ENCODE measurements at regions not wholly inside any gene's neighbourhood (a gene's known extent, or its start where the extent isn't known, plus 50 kb on each side); places are given as distances from the start of the nearest gene placed in this dataset.

DNA sequence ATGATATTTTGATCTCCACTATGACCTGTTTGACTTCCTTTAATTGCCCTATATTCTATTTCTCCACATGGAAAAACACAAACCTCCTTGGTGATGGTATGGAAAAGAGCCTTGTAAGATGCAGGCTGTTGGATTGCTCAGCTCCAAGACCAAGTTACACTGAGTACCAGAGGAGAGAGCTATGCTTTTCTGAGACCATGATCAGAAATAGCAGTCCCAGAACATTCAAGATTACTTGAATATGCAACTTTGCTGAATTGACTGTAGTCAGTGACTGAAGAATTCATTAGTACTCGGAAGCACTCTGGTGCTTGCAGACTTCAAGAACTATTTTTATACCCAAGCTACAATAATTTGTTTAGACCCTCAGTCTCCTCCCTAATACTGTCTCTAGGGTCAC, 310.6 kb upstream of the FSIP2 start:
- H3K27ac ChIP-seq, result no peak overlapping the region
- TF ChIP-seq POLR2A (IDR thresholded peaks at IDR 0.05), result no peak
- TF ChIP-seq, protein P1, sequence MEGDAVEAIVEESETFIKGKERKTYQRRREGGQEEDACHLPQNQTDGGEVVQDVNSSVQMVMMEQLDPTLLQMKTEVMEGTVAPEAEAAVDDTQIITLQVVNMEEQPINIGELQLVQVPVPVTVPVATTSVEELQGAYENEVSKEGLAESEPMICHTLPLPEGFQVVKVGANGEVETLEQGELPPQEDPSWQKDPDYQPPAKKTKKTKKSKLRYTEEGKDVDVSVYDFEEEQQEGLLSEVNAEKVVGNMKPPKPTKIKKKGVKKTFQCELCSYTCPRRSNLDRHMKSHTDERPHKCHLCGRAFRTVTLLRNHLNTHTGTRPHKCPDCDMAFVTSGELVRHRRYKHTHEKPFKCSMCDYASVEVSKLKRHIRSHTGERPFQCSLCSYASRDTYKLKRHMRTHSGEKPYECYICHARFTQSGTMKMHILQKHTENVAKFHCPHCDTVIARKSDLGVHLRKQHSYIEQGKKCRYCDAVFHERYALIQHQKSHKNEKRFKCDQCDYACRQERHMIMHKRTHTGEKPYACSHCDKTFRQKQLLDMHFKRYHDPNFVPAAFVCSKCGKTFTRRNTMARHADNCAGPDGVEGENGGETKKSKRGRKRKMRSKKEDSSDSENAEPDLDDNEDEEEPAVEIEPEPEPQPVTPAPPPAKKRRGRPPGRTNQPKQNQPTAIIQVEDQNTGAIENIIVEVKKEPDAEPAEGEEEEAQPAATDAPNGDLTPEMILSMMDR (IDR thresholded peaks at IDR 0.05), result no peak
- 0 to 84% methylated on average over 1 of the region's 1 CpG for WGBS, 2 donors
- intact Hi-C loops (cut with DNase I; ENCODE audit: low total_unique reads), result no loop called here
- no peaks in the 10 kb centered on the region for H3K27me3 ChIP-seq
- H3K36me3 ChIP-seq (ENCODE audit: low read depth, missing control alignments), result no peaks in the 10 kb centered on the region
- H3K4me1 ChIP-seq, result no peaks in the 10 kb centered on the region
- DNase-seq, result no peak
- H3K9me3 ChIP-seq, result no peaks in the 10 kb centered on the region
- H3K4me3 ChIP-seq, result no peak overlapping the region

DNA sequence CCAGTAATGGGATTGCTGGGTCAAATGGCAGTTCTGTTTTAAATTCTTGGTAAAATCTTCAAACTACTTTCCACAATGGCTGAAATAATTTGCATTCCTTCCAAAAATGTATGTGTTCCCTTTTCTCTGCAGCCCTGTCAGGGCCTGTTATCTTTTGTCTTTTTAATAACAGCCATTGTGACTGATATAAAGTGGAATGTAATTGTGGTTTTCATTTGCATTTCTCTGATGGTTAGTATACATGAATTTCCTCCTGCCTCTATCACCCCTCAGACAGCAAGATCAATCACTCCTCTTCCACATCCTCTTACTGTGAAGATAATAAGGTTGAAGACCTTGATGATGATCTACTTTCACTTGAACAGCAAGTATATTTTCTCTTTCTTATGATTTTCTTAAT, 304.8 kb upstream of the FSIP2 start:
- Histone ChIP-seq H3K4me3 (no peak overlapping the region), H3K27ac (no peak overlapping the region), H3K36me3 (ENCODE audit: low read depth, missing control alignments) (no peaks in the 10 kb centered on the region), H3K4me1 (no peaks in the 10 kb centered on the region), H3K9me3 (no peaks in the 10 kb centered on the region), H3K27me3 (no peaks in the 10 kb centered on the region)
- DNase-seq, result no peak
- TF ChIP-seq, protein P1 (IDR thresholded peaks at IDR 0.05), result no peak
- no peak for TF ChIP-seq POLR2A (IDR thresholded peaks at IDR 0.05)
- intact Hi-C loops (cut with DNase I; ENCODE audit: low total_unique reads), result no loop called here

DNA sequence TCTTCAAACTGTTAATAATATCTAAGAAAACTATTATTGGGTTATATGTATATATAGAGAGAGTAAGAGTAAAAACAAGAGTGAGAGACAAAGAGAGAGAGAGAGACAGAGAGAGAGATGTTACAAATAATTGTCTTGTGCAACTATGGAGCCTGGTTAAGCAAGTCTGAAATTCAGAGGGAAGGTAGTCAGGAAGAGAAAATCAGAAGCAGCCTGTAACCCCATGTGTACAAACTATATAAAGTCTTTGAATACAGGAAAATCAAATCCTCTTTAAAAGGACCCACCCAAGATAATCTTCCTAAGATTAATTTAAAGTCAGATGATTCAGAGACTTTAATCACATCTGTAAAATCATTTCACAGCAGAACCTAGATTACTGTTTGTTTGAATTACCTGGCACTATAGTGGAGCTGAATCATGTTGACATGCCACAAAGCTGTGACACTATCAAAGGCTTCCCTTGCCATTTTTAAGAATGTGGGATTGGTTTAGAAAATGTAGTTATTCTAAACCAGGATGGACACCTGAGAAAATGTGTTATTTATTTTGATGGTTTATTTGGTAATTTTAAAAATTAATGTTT, 301.7 kb upstream of the FSIP2 start:
- no peak for TF ChIP-seq POLR2A (IDR thresholded peaks at IDR 0.05)
- TF ChIP-seq, protein P1 (IDR thresholded peaks at IDR 0.05), result no peak
- Histone ChIP-seq H3K36me3 (ENCODE audit: low read depth, missing control alignments) (no peaks in the 10 kb centered on the region), H3K4me1 (no peaks in the 10 kb centered on the region), H3K27ac (no peak overlapping the region), H3K4me3 (no peak overlapping the region), H3K27me3 (no peaks in the 10 kb centered on the region), H3K9me3 (no peaks in the 10 kb centered on the region)
- DNase-seq, result no peak
- intact Hi-C loops (cut with DNase I; ENCODE audit: low total_unique reads), result no loop called here

DNA sequence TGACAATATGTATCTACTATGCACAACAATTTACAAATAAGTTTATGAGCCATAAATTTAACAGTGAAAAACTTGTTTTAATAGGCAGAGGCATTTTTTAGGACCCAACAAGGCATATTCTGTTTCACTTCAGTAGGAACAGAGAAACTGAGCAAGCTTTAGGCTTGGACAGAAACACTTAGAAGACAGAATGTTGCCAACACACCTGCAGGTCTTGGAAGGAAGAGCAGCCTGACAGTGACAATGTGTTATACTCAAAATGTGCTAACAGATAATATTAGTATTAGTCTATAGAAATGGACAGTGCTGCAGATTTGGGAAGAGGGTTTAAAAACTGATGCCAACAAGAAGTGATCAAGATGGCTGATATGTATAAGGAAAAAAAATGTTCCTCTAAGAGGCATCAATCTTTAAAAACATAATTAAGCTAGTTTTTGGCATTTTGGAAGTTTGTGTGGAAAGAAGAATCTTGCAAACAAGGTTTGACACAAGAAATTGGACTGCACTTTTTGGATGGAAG, 297.1 kb upstream of the FSIP2 start:
- H3K27ac ChIP-seq, result no peak overlapping the region
- H3K4me3 ChIP-seq, result no peak overlapping the region
- H3K4me1 ChIP-seq, result no peaks in the 10 kb centered on the region
- no peak for DNase-seq
- intact Hi-C loops (cut with DNase I; ENCODE audit: low total_unique reads), result no loop called here
- no peaks in the 10 kb centered on the region for H3K9me3 ChIP-seq
- no peaks in the 10 kb centered on the region for H3K27me3 ChIP-seq
- TF ChIP-seq, protein P1 (IDR thresholded peaks at IDR 0.05), result no peak
- no peak for TF ChIP-seq POLR2A (IDR thresholded peaks at IDR 0.05)
- H3K36me3 ChIP-seq (ENCODE audit: low read depth, missing control alignments), result no peaks in the 10 kb centered on the region

DNA sequence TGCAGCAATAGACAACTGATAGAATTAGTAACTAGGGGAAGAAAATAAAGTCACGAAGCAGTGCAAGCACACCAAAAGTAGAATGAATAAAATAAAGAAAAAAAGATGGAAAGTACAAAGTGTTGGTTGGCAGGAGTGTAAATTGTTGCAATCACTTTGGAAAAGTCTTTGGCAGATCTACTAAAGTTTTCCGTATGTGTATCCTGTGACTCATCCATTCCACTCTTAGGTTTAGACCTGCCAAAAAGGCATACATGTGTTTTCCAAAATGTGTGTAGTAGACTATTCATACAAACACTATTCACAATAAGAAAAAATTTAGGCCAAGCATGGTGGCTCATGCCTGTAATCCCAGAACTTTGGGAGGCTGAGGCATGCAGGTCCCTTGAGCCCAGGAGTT, 282.1 kb upstream of the FSIP2 start:
- Histone ChIP-seq H3K4me3 (no peak overlapping the region), H3K27ac (no peak overlapping the region), H3K9me3 (no peaks in the 10 kb centered on the region), H3K36me3 (ENCODE audit: low read depth, missing control alignments) (no peaks in the 10 kb centered on the region), H3K4me1 (no peaks in the 10 kb centered on the region), H3K27me3 (no peaks in the 10 kb centered on the region)
- no peak for DNase-seq
- intact Hi-C loops (cut with DNase I; ENCODE audit: low total_unique reads), result no loop called here
- 64 to 77% methylated on average over 2 of the region's 2 CpGs for WGBS, 2 donors
- TF ChIP-seq POLR2A (IDR thresholded peaks at IDR 0.05), result no peak
- TF ChIP-seq, protein P1 (IDR thresholded peaks at IDR 0.05), result no peak

All from testis (tissue), 2 donors.